IMR-90 (cell line): ENCODE measurements at regions not wholly inside any gene's neighbourhood (a gene's known extent, or its start where the extent isn't known, plus 50 kb on each side); places are given as distances from the start of the nearest gene placed in this dataset.

Experiments used
- ATAC-seq: fragments of 200-7000 bp; cut with Tn5 transposase; 2 replicates; pipeline ENCODE4 v1.9.1; 2020; ENCODE audit warnings: low read depth, mild to moderate bottlenecking, moderate library complexity
- BruUV-seq: library from RNA; stranded (reverse); fragments of 400-500 nt; replicated peaks from 2 replicates; lab custom pipeline; 2021; lab: Mats Ljungman, UMichigan
- CTCF ChIA-PET: fragments of 300-600 bp; formaldehyde crosslinking; extraction: SDS; loops from one replicate; lab custom pipeline; 2021; ENCODE audit warnings: antibody characterized with exemption; lab: Yijun Ruan, JAX
- POLR2A ChIA-PET: fragments of 300-600 bp; sonication (Branson Sonifier 250); formaldehyde crosslinking; loops from one replicate; lab custom pipeline; 2022; ENCODE audit warnings: antibody characterized with exemption; ENCODE audit not compliant: unreplicated experiment; lab: Charles Lee
- DNase-seq: peaks from one replicate; pipeline ENCODE4 v3.0.0; 2013
- H2AFZ ChIP-seq: replicated peaks from 2 replicates; pipeline ENCODE3; 2013; ENCODE audit warnings: low read length, mild to moderate bottlenecking; ENCODE audit not compliant: poor library complexity
- H2AK5ac ChIP-seq: 2 replicates; pipeline ENCODE4 v1.6.1; 2013; ENCODE audit warnings: low read depth, low read length, inconsistent platforms
- H2AK9ac ChIP-seq: replicated peaks from 2 replicates; pipeline ENCODE3; 2013; ENCODE audit warnings: mild to moderate bottlenecking, low read depth, low read length, moderate library complexity; ENCODE audit not compliant: poor library complexity
- H2BK120ac ChIP-seq: 2 replicates; pipeline ENCODE4 v1.6.1; 2013; ENCODE audit warnings: low read depth, low read length, inconsistent platforms
- H2BK15ac ChIP-seq: 3 replicates; pipeline ENCODE4 v1.6.1; 2013; ENCODE audit warnings: low read depth, low read length, inconsistent platforms
- H2BK20ac ChIP-seq: 2 replicates; pipeline ENCODE4 v1.6.1; 2013; ENCODE audit warnings: low read depth, mild to moderate bottlenecking, inconsistent platforms, low read length, moderate library complexity
- H2BK5ac ChIP-seq: 2 replicates; pipeline ENCODE4 v1.6.1; 2013; ENCODE audit warnings: mild to moderate bottlenecking, low read depth, low read length, inconsistent platforms; ENCODE audit not compliant: poor library complexity, severe bottlenecking
- H3K14ac ChIP-seq: replicated peaks from 2 replicates; pipeline ENCODE4 v1.6.1; 2013; ENCODE audit warnings: low read depth, low read length, inconsistent platforms
- H3K18ac ChIP-seq: 2 replicates; pipeline ENCODE4 v1.6.1; 2013; ENCODE audit warnings: low read depth, low read length, control low read depth
- H3K23ac ChIP-seq: 2 replicates; pipeline ENCODE4 v1.6.1; 2013; ENCODE audit warnings: low read depth, low read length, inconsistent platforms
- H3K27ac ChIP-seq: 2 replicates; pipeline ENCODE4 v1.5.1; 2013; ENCODE audit warnings: mild to moderate bottlenecking, control low read depth, low read length; ENCODE audit not compliant: insufficient read depth
- H3K27me3 ChIP-seq: 2 replicates; pipeline ENCODE4 v1.6.1; 2013; ENCODE audit warnings: low read length; ENCODE audit not compliant: control insufficient read depth, insufficient read depth
- H3K36me3 ChIP-seq: 2 replicates; pipeline ENCODE4 v1.6.1; 2013; ENCODE audit warnings: low read length, mixed read lengths; ENCODE audit not compliant: control insufficient read depth, insufficient read depth
- H3K4ac ChIP-seq: 2 replicates; pipeline ENCODE4 v1.6.1; 2013; ENCODE audit warnings: low read depth, low read length, inconsistent platforms
- H3K4me1 ChIP-seq: 2 replicates; pipeline ENCODE4 v1.6.1; 2013; ENCODE audit warnings: low read length, mixed read lengths; ENCODE audit not compliant: control insufficient read depth, insufficient read depth
- H3K4me2 ChIP-seq: 2 replicates; pipeline ENCODE4 v1.6.1; 2013; ENCODE audit warnings: low read depth, mild to moderate bottlenecking, control low read depth, low read length, moderate library complexity
- H3K4me3 ChIP-seq: 2 replicates; pipeline ENCODE4 v1.5.1; 2013; ENCODE audit warnings: low read depth, mild to moderate bottlenecking, control low read depth, low read length, moderate library complexity; ENCODE audit not compliant: insufficient read depth
- H3K56ac ChIP-seq: 2 replicates; pipeline ENCODE4 v1.6.1; 2013; ENCODE audit warnings: low read length, inconsistent platforms; ENCODE audit not compliant: insufficient read depth; ENCODE audit errors: extremely low read depth
- H3K79me1 ChIP-seq, 2 experiments: 2 replicates each; pipeline ENCODE4 v1.6.1; 2013; ENCODE audit warnings: low read length in 2 of 2, inconsistent platforms in 1 of 2, low read depth in 1 of 2
- H3K9ac ChIP-seq: 2 replicates; pipeline ENCODE4 v1.6.1; 2013; ENCODE audit warnings: low read depth, low read length, control low read depth
- H3K9me1 ChIP-seq: 2 replicates; pipeline ENCODE4 v1.6.1; 2013; ENCODE audit warnings: low read length, inconsistent platforms; ENCODE audit not compliant: insufficient read depth
- H3K9me3 ChIP-seq: 2 replicates; pipeline ENCODE4 v1.6.1; 2013; ENCODE audit warnings: low read length; ENCODE audit not compliant: control insufficient read depth, insufficient read depth
- H4K20me1 ChIP-seq: 2 replicates; pipeline ENCODE4 v1.6.1; 2013; ENCODE audit warnings: low read length, inconsistent platforms; ENCODE audit not compliant: insufficient read depth
- H4K5ac ChIP-seq: 2 replicates; pipeline ENCODE4 v1.6.1; 2013; ENCODE audit warnings: mild to moderate bottlenecking, low read depth, low read length, control low read depth
- H4K8ac ChIP-seq, 2 experiments: 2 replicates each; pipeline ENCODE4 v1.6.1; 2013; ENCODE audit warnings: low read depth in 2 of 2, low read length in 2 of 2, control low read depth in 1 of 2, inconsistent platforms in 1 of 2
- H4K91ac ChIP-seq: 2 replicates; pipeline ENCODE4 v1.6.1; 2013; ENCODE audit warnings: low read depth, low read length, inconsistent platforms; ENCODE audit not compliant: insufficient read depth
- BHLHE40 ChIP-seq: fragments of 150-350 bp; IDR thresholded peaks from 2 replicates; pipeline ENCODE4 v1.6.1; 2016; ENCODE audit warnings: mild to moderate bottlenecking, low read depth, low read length
- CEBPB ChIP-seq: IDR thresholded peaks from 2 replicates; pipeline ENCODE4 v1.6.1; 2012; ENCODE audit warnings: low read depth, low read length, improper control_type of control experiment
- SMC3 ChIP-seq: fragments of 150-350 bp; IDR thresholded peaks from 2 replicates; pipeline ENCODE4 v1.6.1; 2016; ENCODE audit warnings: low read depth, mild to moderate bottlenecking, antibody characterized with exemption, low read length, moderate library complexity
- WGBS, 2 experiments: methylation state at CpG; one replicate each; pipeline versions ENCODE4 v1.1.5 to v1.1.7; 2013; ENCODE audit warnings: missing lambda C conversion rate in 2 of 2; ENCODE audit not compliant: insufficient read length in 1 of 2; ENCODE audit errors: extremely low coverage in 2 of 2; 5-methylcytosine and 5-hydroxymethylcytosine counted together
- dilution Hi-C: fragments of 300-500 bp; cut with HindIII; formaldehyde crosslinking; loops from one replicate; pipeline ENCODE4 v1.14.3; 2018; ENCODE audit warnings: low sequenced_read_pairs; ENCODE audit not compliant: unreplicated experiment
- in situ Hi-C: fragments of 300-500 bp; cut with MboI; formaldehyde crosslinking; loops from 3 replicates; pipeline ENCODE4 v1.14.3; 2019; ENCODE audit warnings: low sequenced_read_pairs, inconsistent platforms, mixed read lengths
- intact Hi-C: fragments of 100-400 bp; cut with micrococcal nuclease; formaldehyde crosslinking; loops from 2 replicates; pipeline ENCODE4 v1.10.0; 2022
- TF ChIP-seq, protein P1 (sequence below): conservative IDR thresholded peaks from 2 replicates; pipeline ENCODE4 v1.5.1; 2012; ENCODE audit warnings: mild to moderate bottlenecking, low read depth, low read length, improper control_type of control experiment
- TF ChIP-seq, protein P2 (sequence below): fragments of 150-350 bp; IDR thresholded peaks from 2 replicates; pipeline ENCODE4 v1.6.1; 2017; ENCODE audit warnings: mild to moderate bottlenecking, antibody characterized with exemption, low read length, low read depth

DNA sequence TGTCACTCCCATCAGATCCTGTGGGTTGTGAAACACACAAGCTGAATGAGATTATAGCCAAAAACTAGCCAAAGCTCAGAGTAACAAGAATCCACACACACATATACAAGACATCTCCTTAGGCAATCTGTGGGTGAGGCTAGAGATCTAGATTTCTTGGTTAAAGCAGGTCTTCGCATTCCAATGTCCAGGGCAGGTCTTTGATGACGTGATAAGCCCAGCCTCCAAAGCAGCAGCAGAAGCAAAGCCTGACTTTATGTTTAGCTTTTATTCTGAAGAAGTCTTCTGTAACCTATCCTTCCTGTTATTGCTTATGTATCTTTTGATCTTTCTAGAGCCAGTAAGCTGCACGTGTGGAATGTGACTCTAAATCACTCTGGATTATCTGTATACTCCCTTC, 199.1 kb upstream of the SLC30A5 start:
- H2BK120ac ChIP-seq, result no peak overlapping the region
- H2AFZ ChIP-seq, result no peak overlapping the region
- no peak overlapping the region for H3K4me2 ChIP-seq
- no peaks in the 10 kb centered on the region; the same call in 1 of the 2 replicates for H3K4me1 ChIP-seq
- H2BK20ac ChIP-seq, result no peak overlapping the region
- H2BK5ac ChIP-seq, result no peak overlapping the region
- ChIA-PET CTCF (no interaction called here), POLR2A (interaction anchor here (0.6 kb wide), 1 partner anchor 174 kb away, joined by 4 read pairs; no protein-coding TSS in a partner anchor)
- no peak overlapping the region for H3K9ac ChIP-seq
- DNase-seq (no peak), ATAC-seq (no peak)
- no peaks in the 10 kb centered on the region for H4K20me1 ChIP-seq
- TF ChIP-seq BHLHE40 (no peak), SMC3 (no peak), CEBPB (no peak)
- TF ChIP-seq, protein P1, sequence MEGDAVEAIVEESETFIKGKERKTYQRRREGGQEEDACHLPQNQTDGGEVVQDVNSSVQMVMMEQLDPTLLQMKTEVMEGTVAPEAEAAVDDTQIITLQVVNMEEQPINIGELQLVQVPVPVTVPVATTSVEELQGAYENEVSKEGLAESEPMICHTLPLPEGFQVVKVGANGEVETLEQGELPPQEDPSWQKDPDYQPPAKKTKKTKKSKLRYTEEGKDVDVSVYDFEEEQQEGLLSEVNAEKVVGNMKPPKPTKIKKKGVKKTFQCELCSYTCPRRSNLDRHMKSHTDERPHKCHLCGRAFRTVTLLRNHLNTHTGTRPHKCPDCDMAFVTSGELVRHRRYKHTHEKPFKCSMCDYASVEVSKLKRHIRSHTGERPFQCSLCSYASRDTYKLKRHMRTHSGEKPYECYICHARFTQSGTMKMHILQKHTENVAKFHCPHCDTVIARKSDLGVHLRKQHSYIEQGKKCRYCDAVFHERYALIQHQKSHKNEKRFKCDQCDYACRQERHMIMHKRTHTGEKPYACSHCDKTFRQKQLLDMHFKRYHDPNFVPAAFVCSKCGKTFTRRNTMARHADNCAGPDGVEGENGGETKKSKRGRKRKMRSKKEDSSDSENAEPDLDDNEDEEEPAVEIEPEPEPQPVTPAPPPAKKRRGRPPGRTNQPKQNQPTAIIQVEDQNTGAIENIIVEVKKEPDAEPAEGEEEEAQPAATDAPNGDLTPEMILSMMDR, result no peak
- TF ChIP-seq, protein P2, sequence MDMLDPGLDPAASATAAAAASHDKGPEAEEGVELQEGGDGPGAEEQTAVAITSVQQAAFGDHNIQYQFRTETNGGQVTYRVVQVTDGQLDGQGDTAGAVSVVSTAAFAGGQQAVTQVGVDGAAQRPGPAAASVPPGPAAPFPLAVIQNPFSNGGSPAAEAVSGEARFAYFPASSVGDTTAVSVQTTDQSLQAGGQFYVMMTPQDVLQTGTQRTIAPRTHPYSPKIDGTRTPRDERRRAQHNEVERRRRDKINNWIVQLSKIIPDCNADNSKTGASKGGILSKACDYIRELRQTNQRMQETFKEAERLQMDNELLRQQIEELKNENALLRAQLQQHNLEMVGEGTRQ, result no peak
- no peaks in the 10 kb centered on the region for H3K27me3 ChIP-seq
- no peak overlapping the region for H3K27ac ChIP-seq
- no peak overlapping the region for H4K8ac ChIP-seq
- no peaks in the 10 kb centered on the region for H3K9me1 ChIP-seq
- no peaks in the 10 kb centered on the region for H3K36me3 ChIP-seq
- no peak overlapping the region for H3K56ac ChIP-seq
- no CpG with 5 or more reads among the region's 3 CpGs for WGBS, 2 experiments
- H3K18ac ChIP-seq, result no peak overlapping the region
- H3K4me3 ChIP-seq, result no peak overlapping the region
- no peaks in the 10 kb centered on the region for H3K9me3 ChIP-seq
- no peaks in the 10 kb centered on the region for H3K79me1 ChIP-seq
- no peak overlapping the region for H4K5ac ChIP-seq
- no peak overlapping the region for H2BK15ac ChIP-seq
- H3K4ac ChIP-seq, result no peak overlapping the region
- H3K14ac ChIP-seq, result no peak overlapping the region
- in situ Hi-C loops, result no loop called here
- H2AK5ac ChIP-seq, result no peak overlapping the region
- intact Hi-C loops, result no loop called here
- H3K23ac ChIP-seq, result no peak overlapping the region
- H2AK9ac ChIP-seq, result no peak overlapping the region
- dilution Hi-C loops, result no loop called here
- no TSS peak for BruUV-seq
- H4K91ac ChIP-seq, result no peak overlapping the region
